Hepatocyte (in vitro differentiated cells): ENCODE measurements at regions not wholly inside any gene's neighbourhood (a gene's known extent, or its start where the extent isn't known, plus 50 kb on each side); places are given as distances from the start of the nearest gene placed in this dataset.

ENCODE experiments used
- CTCF ChIP-seq: fragments of 200-600 bp; sonication (generic); IDR thresholded peaks from 2 replicates; pipeline ENCODE4 v1.5.1; 2016; ENCODE audit warnings: antibody characterized with exemption, mild to moderate bottlenecking; ENCODE audit not compliant: poor library complexity
- EZH2 ChIP-seq: fragments of 200-600 bp; sonication (generic); IDR thresholded peaks from 2 replicates; pipeline ENCODE4 v1.6.1; 2016; ENCODE audit warnings: antibody characterized with exemption, mild to moderate bottlenecking, borderline replicate concordance
- EZH2phosphoT487 ChIP-seq: fragments of 200-600 bp; sonication (generic); IDR thresholded peaks from one replicate; pipeline ENCODE4 v1.6.1; 2018; ENCODE audit warnings: antibody characterized with exemption, mild to moderate bottlenecking, low read depth, moderate library complexity; ENCODE audit not compliant: unreplicated experiment, severe bottlenecking

GRCh38 chr3:144104679-144105078 lies 133.1 kb downstream of the DIPK2A start:
- TF ChIP-seq CTCF: no peak
- TF ChIP-seq EZH2: no peak
- TF ChIP-seq EZH2phosphoT487: no peak
